PC-3 (cell line): ENCODE measurements at regions not wholly inside any gene's neighbourhood (a gene's known extent, or its start where the extent isn't known, plus 50 kb on each side); places are given as distances from the start of the nearest gene placed in this dataset.

Experiments
- EZH2phosphoT487 ChIP-seq: fragments of 300-600 bp; sonication (generic); IDR thresholded peaks from 2 replicates; pipeline ENCODE4 v1.6.1; 2018; ENCODE audit warnings: mild to moderate bottlenecking, antibody characterized with exemption, low read length, borderline replicate concordance
- TF ChIP-seq, protein P1 (sequence below): fragments of 300-600 bp; sonication (generic); conservative IDR thresholded peaks from 2 replicates; pipeline ENCODE4 v1.5.1; 2017; ENCODE audit warnings: antibody characterized with exemption, low read depth, mild to moderate bottlenecking, low read length

DNA sequence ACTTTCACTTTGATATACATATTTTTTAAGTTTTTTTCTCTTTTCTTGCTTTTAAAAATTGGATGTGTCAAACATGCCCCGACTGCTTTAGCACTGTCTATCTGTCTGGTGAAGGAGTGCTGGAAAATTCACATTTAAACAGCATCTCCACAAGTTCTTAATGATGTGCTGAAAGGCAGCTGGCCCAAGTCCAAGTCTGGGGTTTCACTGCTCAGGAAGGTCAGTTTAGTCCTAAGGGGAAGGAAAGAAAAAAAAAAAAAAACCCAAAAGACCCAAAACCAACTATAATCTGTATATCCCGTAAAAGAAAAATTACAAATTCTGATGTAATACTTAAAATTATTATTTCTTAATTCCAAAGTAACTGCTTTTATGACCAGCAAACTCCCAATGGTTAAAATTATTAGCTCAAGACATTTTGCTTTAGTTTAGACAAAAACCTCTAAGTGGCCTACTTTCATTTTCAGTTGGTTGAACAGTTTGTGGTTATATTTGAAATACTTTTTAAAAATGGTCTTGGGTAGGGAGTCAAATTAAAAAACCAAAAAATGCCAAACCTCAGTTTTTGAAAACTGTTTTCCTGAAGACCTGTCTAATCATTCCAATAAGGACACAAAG lies 79.5 kb upstream of the PREP start:
- TF ChIP-seq, protein P1, sequence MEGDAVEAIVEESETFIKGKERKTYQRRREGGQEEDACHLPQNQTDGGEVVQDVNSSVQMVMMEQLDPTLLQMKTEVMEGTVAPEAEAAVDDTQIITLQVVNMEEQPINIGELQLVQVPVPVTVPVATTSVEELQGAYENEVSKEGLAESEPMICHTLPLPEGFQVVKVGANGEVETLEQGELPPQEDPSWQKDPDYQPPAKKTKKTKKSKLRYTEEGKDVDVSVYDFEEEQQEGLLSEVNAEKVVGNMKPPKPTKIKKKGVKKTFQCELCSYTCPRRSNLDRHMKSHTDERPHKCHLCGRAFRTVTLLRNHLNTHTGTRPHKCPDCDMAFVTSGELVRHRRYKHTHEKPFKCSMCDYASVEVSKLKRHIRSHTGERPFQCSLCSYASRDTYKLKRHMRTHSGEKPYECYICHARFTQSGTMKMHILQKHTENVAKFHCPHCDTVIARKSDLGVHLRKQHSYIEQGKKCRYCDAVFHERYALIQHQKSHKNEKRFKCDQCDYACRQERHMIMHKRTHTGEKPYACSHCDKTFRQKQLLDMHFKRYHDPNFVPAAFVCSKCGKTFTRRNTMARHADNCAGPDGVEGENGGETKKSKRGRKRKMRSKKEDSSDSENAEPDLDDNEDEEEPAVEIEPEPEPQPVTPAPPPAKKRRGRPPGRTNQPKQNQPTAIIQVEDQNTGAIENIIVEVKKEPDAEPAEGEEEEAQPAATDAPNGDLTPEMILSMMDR = no peak
- TF ChIP-seq EZH2phosphoT487 = no peak
